MM.1S (cell line): ENCODE measurements at regions not wholly inside any gene's neighbourhood (a gene's known extent, or its start where the extent isn't known, plus 50 kb on each side); places are given as distances from the start of the nearest gene placed in this dataset.
A peak's percentile ranks its signal among the peaks of the same experiment; 100 is the strongest.

Experiments used
- DNase-seq: peaks from one replicate; pipeline ENCODE4 v3.0.0-alpha.2; 2015
- H2AFZ ChIP-seq: fragments of 300-600 bp; sonication (generic); 2 replicates; pipeline ENCODE4 v1.6.0; 2016; ENCODE audit warnings: antibody characterized with exemption, low read length
- H3F3A ChIP-seq: fragments of 300-600 bp; sonication (generic); 2 replicates; pipeline ENCODE4 v1.6.1; 2016; ENCODE audit warnings: mild to moderate bottlenecking, antibody characterized with exemption, low read length, moderate library complexity, mixed read lengths; ENCODE audit not compliant: insufficient read depth
- H3K27ac ChIP-seq: fragments of 300-600 bp; sonication (generic); 2 replicates; pipeline ENCODE4 v1.5.1; 2016; ENCODE audit warnings: mild to moderate bottlenecking, low read length
- H3K27me3 ChIP-seq: fragments of 300-600 bp; sonication (generic); replicated peaks from 2 replicates; pipeline ENCODE4 v1.6.0; 2016; ENCODE audit warnings: low read length; ENCODE audit not compliant: insufficient read depth
- H3K36me3 ChIP-seq: fragments of 300-600 bp; sonication (generic); replicated peaks from 2 replicates; pipeline ENCODE4 v1.6.1; 2016; ENCODE audit warnings: mild to moderate bottlenecking, low read length, mixed read lengths; ENCODE audit not compliant: insufficient read depth
- H3K4me1 ChIP-seq: fragments of 300-600 bp; sonication (generic); 2 replicates; pipeline ENCODE4 v1.6.1; 2016; ENCODE audit warnings: low read length, mixed read lengths
- H3K4me2 ChIP-seq: fragments of 300-600 bp; sonication (generic); 2 replicates; pipeline ENCODE4 v1.6.0; 2016; ENCODE audit warnings: low read depth, low read length
- H3K4me3 ChIP-seq: fragments of 300-600 bp; sonication (generic); 2 replicates; pipeline ENCODE4 v1.5.1; 2016; ENCODE audit warnings: low read length, mixed read lengths
- H3K79me2 ChIP-seq: fragments of 300-600 bp; sonication (generic); 2 replicates; pipeline ENCODE4 v1.6.1; 2016; ENCODE audit warnings: mixed run types, low read length, mixed read lengths
- H3K9ac ChIP-seq: fragments of 300-600 bp; sonication (generic); 2 replicates; pipeline ENCODE4 v1.6.1; 2016; ENCODE audit warnings: low read length, mixed read lengths
- H3K9me2 ChIP-seq: fragments of 300-600 bp; sonication (generic); replicated peaks from 2 replicates; pipeline ENCODE4 v1.6.1; 2016; ENCODE audit warnings: mild to moderate bottlenecking, low read length, mixed read lengths; ENCODE audit not compliant: insufficient read depth
- H3K9me3 ChIP-seq: fragments of 300-600 bp; sonication (generic); replicated peaks from 2 replicates; pipeline ENCODE4 v1.6.1; 2016; ENCODE audit warnings: mild to moderate bottlenecking, low read length, mixed read lengths; ENCODE audit not compliant: insufficient read depth
- H4K20me1 ChIP-seq: fragments of 300-600 bp; sonication (generic); 2 replicates; pipeline ENCODE4 v1.6.1; 2016; ENCODE audit warnings: mild to moderate bottlenecking, low read length, moderate library complexity, mixed read lengths; ENCODE audit not compliant: insufficient read depth
- CTCF ChIP-seq: fragments of 300-600 bp; sonication (generic); IDR thresholded peaks from 2 replicates; pipeline ENCODE4 v1.5.1; 2016; ENCODE audit warnings: antibody characterized with exemption, low read length, mixed read lengths
- EZH2 ChIP-seq: fragments of 300-600 bp; sonication (generic); optimal IDR thresholded peaks from 2 replicates; pipeline ENCODE3; 2017; ENCODE audit warnings: low read depth, mild to moderate bottlenecking, antibody characterized with exemption, low read length, mixed read lengths
- EZH2phosphoT487 ChIP-seq: fragments of 300-600 bp; sonication (generic); IDR thresholded peaks from 2 replicates; pipeline ENCODE4 v1.6.1; 2018; ENCODE audit warnings: antibody characterized with exemption, low read length

- no peaks in the 10 kb centered on the region for H4K20me1 ChIP-seq
- H3K27ac ChIP-seq, result no peak overlapping the region
- H3K4me1 ChIP-seq, result no peaks in the 10 kb centered on the region
- H3K9ac ChIP-seq, result no peak overlapping the region
- H3K9me3 ChIP-seq, result no peaks in the 10 kb centered on the region
- H3F3A ChIP-seq, result no peaks in the 10 kb centered on the region
- H2AFZ ChIP-seq, result no peak overlapping the region
- H3K4me2 ChIP-seq, result no peak overlapping the region
- TF ChIP-seq EZH2phosphoT487 (no peak), CTCF (no peak), EZH2 (no peak)
- no peaks in the 10 kb centered on the region for H3K36me3 ChIP-seq
- no peaks in the 10 kb centered on the region for H3K79me2 ChIP-seq
- H3K9me2 ChIP-seq, result no peaks in the 10 kb centered on the region
- no peak overlapping the region for H3K4me3 ChIP-seq
- no peaks in the 10 kb centered on the region for H3K27me3 ChIP-seq
- no peak for DNase-seq
Measured at GRCh38 chr2:23083966-23084365, 301.0 kb upstream of the KLHL29 start.

GRCh38 chr2:23091019-23091418, 294.0 kb upstream of the KLHL29 start:
- Histone ChIP-seq H3K9me3 (no peaks in the 10 kb centered on the region), H2AFZ (no peak overlapping the region), H3K9me2 (no peaks in the 10 kb centered on the region), H3K4me3 (no peak overlapping the region), H3K79me2 (no peaks in the 10 kb centered on the region), H3K27me3 (no peaks in the 10 kb centered on the region), H3K27ac (no peak overlapping the region), H4K20me1 (no peaks in the 10 kb centered on the region), H3F3A (no peaks in the 10 kb centered on the region), H3K4me1 (no peaks in the 10 kb centered on the region), H3K36me3 (no peaks in the 10 kb centered on the region), H3K9ac (no peak overlapping the region), H3K4me2 (no peak overlapping the region)
- no peak for TF ChIP-seq EZH2phosphoT487
- no peak for DNase-seq

- no peaks in the 10 kb centered on the region for H3K27me3 ChIP-seq
- no peaks in the 10 kb centered on the region for H3F3A ChIP-seq
- no peaks in the 10 kb centered on the region for H3K36me3 ChIP-seq
- no peak for DNase-seq
- H3K79me2 ChIP-seq, result no peaks in the 10 kb centered on the region
- H4K20me1 ChIP-seq, result no peaks in the 10 kb centered on the region
- no peak overlapping the region for H3K4me3 ChIP-seq
- no peaks in the 10 kb centered on the region for H3K9me2 ChIP-seq
- no peak overlapping the region for H2AFZ ChIP-seq
- no peaks in the 10 kb centered on the region for H3K9me3 ChIP-seq
- H3K27ac ChIP-seq, result no peak overlapping the region
- H3K9ac ChIP-seq, result no peak overlapping the region
- TF ChIP-seq CTCF, result no peak
- TF ChIP-seq EZH2phosphoT487, result no peak
- TF ChIP-seq EZH2, result no peak
- H3K4me2 ChIP-seq, result no peak overlapping the region
- H3K4me1 ChIP-seq, result no peaks in the 10 kb centered on the region
Measured at GRCh38 chr2:23091900-23092299, 293.1 kb upstream of the KLHL29 start.

GRCh38 chr2:23092831-23093230, 292.1 kb upstream of the KLHL29 start:
- Histone ChIP-seq H3K9me2 (no peaks in the 10 kb centered on the region), H3K9me3 (no peaks in the 10 kb centered on the region), H3K4me3 (no peak overlapping the region), H3K27ac (no peak overlapping the region), H4K20me1 (no peaks in the 10 kb centered on the region), H3K79me2 (no peaks in the 10 kb centered on the region), H2AFZ (no peak overlapping the region), H3K27me3 (no peaks in the 10 kb centered on the region), H3F3A (no peaks in the 10 kb centered on the region), H3K4me1 (no peaks in the 10 kb centered on the region), H3K4me2 (no peak overlapping the region), H3K36me3 (no peaks in the 10 kb centered on the region), H3K9ac (no peak overlapping the region)
- TF ChIP-seq EZH2phosphoT487, result no peak
- TF ChIP-seq EZH2, result no peak
- no peak for TF ChIP-seq CTCF
- peak; percentile 17 for DNase-seq
